MCF 10A (cell line): ENCODE measurements at regions not wholly inside any gene's neighbourhood (a gene's known extent, or its start where the extent isn't known, plus 50 kb on each side); places are given as distances from the start of the nearest gene placed in this dataset.

Experiments used
- BruUV-seq: library from RNA; stranded (reverse); fragments of 400-500 nt; replicated peaks from 2 replicates; lab custom pipeline; 2021; lab: Mats Ljungman, UMichigan
- CTCF ChIA-PET: fragments of 300-600 bp; sonication (Branson Sonifier 250); formaldehyde crosslinking; extraction: SDS; loops from one replicate; lab custom pipeline; 2021; ENCODE audit warnings: antibody characterized with exemption, inconsistent platforms; lab: Yijun Ruan, JAX
- POLR2A ChIA-PET: fragments of 300-600, 350-650 bp; sonication (Branson Sonifier 250); formaldehyde crosslinking; extraction: SDS; loops from one replicate; lab custom pipeline; 2020; ENCODE audit warnings: antibody characterized with exemption, inconsistent platforms; lab: Yijun Ruan, JAX
- DNase-seq: peaks from one replicate; pipeline ENCODE4 v3.0.0-alpha.2; 2018; ENCODE audit not compliant: unreplicated experiment
- H3K27ac Mint-ChIP-seq: one replicate; pipeline ENCODE4 v1.8.0; 2022; ENCODE audit warnings: mild to moderate bottlenecking, low read depth, mixed read lengths; ENCODE audit not compliant: unreplicated experiment
- H3K27me3 Mint-ChIP-seq: one replicate; pipeline ENCODE4 v1.8.0; 2022; ENCODE audit warnings: mixed read lengths; ENCODE audit not compliant: insufficient read depth, unreplicated experiment
- H3K36me3 Mint-ChIP-seq: one replicate; pipeline ENCODE4 v1.8.0; 2022; ENCODE audit warnings: mild to moderate bottlenecking, moderate library complexity, mixed read lengths; ENCODE audit not compliant: insufficient read depth, unreplicated experiment
- H3K4me1 Mint-ChIP-seq: one replicate; pipeline ENCODE4 v1.8.0; 2022; ENCODE audit warnings: mixed read lengths; ENCODE audit not compliant: insufficient read depth, unreplicated experiment
- H3K4me3 Mint-ChIP-seq: one replicate; pipeline ENCODE4 v1.8.0; 2022; ENCODE audit warnings: mild to moderate bottlenecking, moderate library complexity, mixed read lengths; ENCODE audit not compliant: unreplicated experiment
- H3K9me3 Mint-ChIP-seq: one replicate; pipeline ENCODE4 v1.8.0; 2022; ENCODE audit warnings: mixed read lengths; ENCODE audit not compliant: unreplicated experiment
- intact Hi-C: fragments of 100-400 bp; cut with micrococcal nuclease; formaldehyde crosslinking; loops from 2 replicates; pipeline ENCODE4 v1.14.1; 2022
- TF ChIP-seq, protein P1 (sequence below): fragments of 200-600 bp; IDR thresholded peaks from one replicate; pipeline ENCODE4 v1.8.0; 2022; ENCODE audit warnings: antibody characterized with exemption, mild to moderate bottlenecking; ENCODE audit not compliant: unreplicated experiment

DNA sequence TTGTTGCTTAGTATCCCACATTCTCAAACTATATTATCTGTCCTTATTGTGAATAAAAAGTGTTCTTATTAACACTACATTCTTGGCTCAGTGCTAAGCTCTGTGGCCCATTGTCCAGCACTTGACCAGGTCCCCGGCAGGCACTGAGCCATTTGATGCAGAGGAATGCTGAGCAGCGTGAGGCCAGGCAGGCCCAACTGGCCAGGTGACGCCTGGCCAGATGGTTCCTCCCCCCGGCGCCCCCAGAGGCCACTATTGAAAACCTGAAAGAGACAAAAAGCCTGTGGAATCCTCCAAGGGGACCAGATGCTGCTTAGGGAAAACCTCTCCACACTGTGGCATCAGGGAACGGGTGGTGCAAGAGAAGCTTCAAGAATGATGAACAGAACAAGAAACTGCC, 597.5 kb upstream of the JAG1 start:
- ChIA-PET CTCF (interaction anchor here (0.5 to 4.5 kb wide), 11 partner anchors 18 to 1293 kb away, joined by 3 to 26 read pairs (median 3); no protein-coding TSS in a partner anchor), POLR2A (interaction anchor here (0.6 to 5.1 kb wide), 6 partner anchors 78 to 837 kb away, joined by 3 to 34 read pairs (median 4); partner anchors contain the start of genes JAG1 and MKKS)
- H3K4me3 Mint-ChIP-seq = no peak overlapping the region
- H3K27me3 Mint-ChIP-seq = no peaks in the 10 kb centered on the region
- no TSS peak for BruUV-seq
- peaks cover 27% of the 10 kb centered on the region for H3K4me1 Mint-ChIP-seq
- no peaks in the 10 kb centered on the region for H3K36me3 Mint-ChIP-seq
- no peak for DNase-seq
- H3K27ac Mint-ChIP-seq = no peak overlapping the region
- TF ChIP-seq, protein P1, sequence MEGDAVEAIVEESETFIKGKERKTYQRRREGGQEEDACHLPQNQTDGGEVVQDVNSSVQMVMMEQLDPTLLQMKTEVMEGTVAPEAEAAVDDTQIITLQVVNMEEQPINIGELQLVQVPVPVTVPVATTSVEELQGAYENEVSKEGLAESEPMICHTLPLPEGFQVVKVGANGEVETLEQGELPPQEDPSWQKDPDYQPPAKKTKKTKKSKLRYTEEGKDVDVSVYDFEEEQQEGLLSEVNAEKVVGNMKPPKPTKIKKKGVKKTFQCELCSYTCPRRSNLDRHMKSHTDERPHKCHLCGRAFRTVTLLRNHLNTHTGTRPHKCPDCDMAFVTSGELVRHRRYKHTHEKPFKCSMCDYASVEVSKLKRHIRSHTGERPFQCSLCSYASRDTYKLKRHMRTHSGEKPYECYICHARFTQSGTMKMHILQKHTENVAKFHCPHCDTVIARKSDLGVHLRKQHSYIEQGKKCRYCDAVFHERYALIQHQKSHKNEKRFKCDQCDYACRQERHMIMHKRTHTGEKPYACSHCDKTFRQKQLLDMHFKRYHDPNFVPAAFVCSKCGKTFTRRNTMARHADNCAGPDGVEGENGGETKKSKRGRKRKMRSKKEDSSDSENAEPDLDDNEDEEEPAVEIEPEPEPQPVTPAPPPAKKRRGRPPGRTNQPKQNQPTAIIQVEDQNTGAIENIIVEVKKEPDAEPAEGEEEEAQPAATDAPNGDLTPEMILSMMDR = no peak
- intact Hi-C loops = loop anchor here (5.0 to 10.0 kb wide), 3 partner anchors 347 to 1297 kb away; no protein-coding TSS in a partner anchor
- H3K9me3 Mint-ChIP-seq = no peaks in the 10 kb centered on the region

DNA sequence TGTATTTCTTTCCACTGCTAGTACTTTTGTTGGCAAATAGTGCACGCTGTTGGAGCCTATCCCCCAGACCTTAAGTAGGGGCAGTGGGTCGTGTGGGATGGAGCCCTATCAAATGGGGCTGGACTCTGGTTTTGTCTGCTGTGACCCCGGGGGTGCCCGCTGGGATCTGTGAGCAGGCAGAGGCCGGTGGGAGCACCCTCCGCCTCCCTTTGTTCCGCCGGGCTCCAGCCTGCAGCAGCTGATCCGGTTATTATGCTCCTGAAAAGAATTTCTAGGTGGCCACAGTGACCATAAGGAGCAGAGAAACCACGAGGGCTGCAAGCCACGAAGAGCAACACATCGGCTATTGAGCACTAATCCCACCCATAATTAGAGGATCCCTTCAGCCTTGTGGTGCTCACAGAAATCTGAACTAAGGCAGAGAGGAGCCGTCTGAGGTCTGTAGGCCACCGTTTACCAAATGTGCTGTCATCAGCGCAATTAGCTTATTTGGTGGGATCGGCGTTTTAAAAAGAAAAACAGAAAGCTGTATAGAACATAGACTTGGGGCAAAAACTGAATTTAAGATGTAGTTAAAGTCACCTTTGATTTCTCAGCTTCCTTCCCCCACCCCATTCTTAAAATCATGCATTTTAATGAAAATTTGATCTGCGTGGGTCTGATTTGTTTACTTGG, 598.3 kb upstream of the JAG1 start:
- Mint-ChIP-seq H3K27me3 (no peaks in the 10 kb centered on the region), H3K4me1 (peaks cover 20% of the 10 kb centered on the region)
- CTCF ChIA-PET = interaction anchor here (0.5 to 4.5 kb wide), 14 partner anchors 17 to 1302 kb away, joined by 3 to 26 read pairs (median 3); no protein-coding TSS in a partner anchor

DNA sequence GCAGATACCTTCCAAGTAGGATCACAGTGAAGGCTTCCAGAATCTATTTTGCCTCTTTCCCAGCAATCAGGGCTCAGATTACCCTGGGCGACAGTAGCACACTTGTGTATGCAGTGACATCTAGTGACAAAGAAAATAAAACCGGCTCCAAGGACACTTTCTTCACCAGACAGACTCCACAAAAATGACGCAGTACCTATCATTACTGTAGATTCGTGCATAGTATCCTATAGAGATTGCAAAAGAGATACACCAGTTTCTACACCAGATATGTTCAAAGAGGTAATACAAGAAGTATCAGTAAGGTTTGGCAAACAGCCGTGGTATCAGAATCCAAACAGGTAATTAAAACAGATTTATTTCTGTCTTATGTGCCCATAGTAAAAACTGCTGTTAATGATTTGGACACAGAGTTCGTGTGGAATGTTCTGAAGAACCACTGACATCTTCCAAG, 600.4 kb upstream of the JAG1 start:
- peak overlapping the region; percentile 29 for H3K27ac Mint-ChIP-seq
- no TSS peak for BruUV-seq
- CTCF ChIA-PET = interaction anchor here (0.6 to 4.5 kb wide), 17 partner anchors 15 to 954 kb away, joined by 3 to 26 read pairs (median 3); partner anchors contain the start of gene JAG1

More for the DNA sequence above, 598.3 kb upstream of the JAG1 start:
- BruUV-seq = no TSS peak
- Mint-ChIP-seq H3K9me3 (no peaks in the 10 kb centered on the region), H3K36me3 (no peaks in the 10 kb centered on the region), H3K4me3 (no peak overlapping the region), H3K27ac (no peak overlapping the region)
- TF ChIP-seq, protein P1 = no peak
- POLR2A ChIA-PET = interaction anchor here (0.6 to 5.1 kb wide), 5 partner anchors 79 to 838 kb away, joined by 3 to 34 read pairs (median 4); partner anchors contain the start of genes JAG1 and MKKS
- DNase-seq = no peak
- intact Hi-C loops = loop anchor here (5.0 to 10.0 kb wide), 3 partner anchors 347 to 1297 kb away; no protein-coding TSS in a partner anchor

More for the DNA sequence above, 600.4 kb upstream of the JAG1 start:
- intact Hi-C loops = loop anchor here (1.0 to 10.0 kb wide), 7 partner anchors 134 to 1299 kb away; no protein-coding TSS in a partner anchor
- no peak overlapping the region for H3K4me3 Mint-ChIP-seq
- no peaks in the 10 kb centered on the region for H3K36me3 Mint-ChIP-seq
- peaks cover 13% of the 10 kb centered on the region for H3K9me3 Mint-ChIP-seq
- peaks cover 6% of the 10 kb centered on the region for H3K4me1 Mint-ChIP-seq
- TF ChIP-seq, protein P1 = peak; percentile 59
- no peaks in the 10 kb centered on the region for H3K27me3 Mint-ChIP-seq
- DNase-seq = peak; percentile 78
- POLR2A ChIA-PET = interaction anchor here (5.1 kb wide), 1 partner anchor 602 kb away, joined by 34 read pairs; the partner anchor contains the start of gene JAG1
